ENCODE measurements at regions not wholly inside any gene's neighbourhood (a gene's known extent, or its start where the extent isn't known, plus 50 kb on each side); places are given as distances from the start of the nearest gene placed in this dataset.

- no peak for DNase-seq
Observed at GRCh38 chr2:5845798-5846330, 153.7 kb downstream of the SOX11 start.

DNA sequence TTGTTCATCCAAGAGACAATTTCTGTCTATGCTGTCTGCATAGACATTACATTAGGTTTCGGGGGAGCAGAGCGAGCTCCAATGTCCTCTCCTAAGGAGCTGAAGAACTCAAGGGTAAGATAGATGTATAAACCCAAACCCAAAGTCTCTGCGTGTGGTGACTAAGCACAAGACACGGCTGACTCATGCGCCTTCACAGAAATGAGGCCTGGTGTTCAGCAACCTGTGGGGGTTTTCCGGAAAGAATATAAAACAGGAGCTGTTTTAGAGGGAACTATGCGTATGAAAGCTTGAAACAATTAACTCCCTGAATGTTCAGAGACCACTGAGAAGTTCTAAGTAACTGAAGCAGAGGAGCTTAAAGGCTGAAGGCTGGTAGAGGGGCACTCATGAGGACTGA lies 154.7 kb downstream of the SOX11 start:
- no peak for DNase-seq

GRCh38 chr2:5849562-5849961 lies 157.4 kb downstream of the SOX11 start:
- no peak for DNase-seq

- DNase-seq, result no peak
Observed at GRCh38 chr2:5851410-5851809, 159.2 kb downstream of the SOX11 start.

DNA sequence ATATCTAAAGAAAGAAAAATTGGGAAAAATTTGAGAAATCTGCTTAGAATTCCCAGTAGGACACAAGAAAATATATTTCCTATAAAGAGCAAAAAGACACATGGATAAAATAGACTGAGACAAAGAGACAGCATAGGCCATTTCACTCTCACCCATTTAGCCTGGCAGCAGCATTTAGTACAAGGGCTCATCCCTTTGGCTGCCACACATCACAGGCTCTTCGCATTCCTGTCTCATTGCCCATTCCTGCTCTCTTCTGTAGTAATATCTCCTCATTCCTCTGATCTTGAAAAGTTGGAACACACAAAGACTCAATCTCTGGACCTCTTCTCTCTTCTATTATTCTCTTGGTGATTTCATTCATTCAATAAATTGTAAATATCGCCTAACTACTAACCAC lies 162.6 kb downstream of the SOX11 start:
- no peak for DNase-seq

GRCh38 chr2:5867056-5867455 lies 174.9 kb downstream of the SOX11 start:
- DNase-seq, result no peak

GRCh38 chr2:5868931-5869330 lies 176.7 kb downstream of the SOX11 start:
- no peak for DNase-seq

- DNase-seq, result no peak
Observed at GRCh38 chr2:5869936-5870335, 177.8 kb downstream of the SOX11 start.

DNA sequence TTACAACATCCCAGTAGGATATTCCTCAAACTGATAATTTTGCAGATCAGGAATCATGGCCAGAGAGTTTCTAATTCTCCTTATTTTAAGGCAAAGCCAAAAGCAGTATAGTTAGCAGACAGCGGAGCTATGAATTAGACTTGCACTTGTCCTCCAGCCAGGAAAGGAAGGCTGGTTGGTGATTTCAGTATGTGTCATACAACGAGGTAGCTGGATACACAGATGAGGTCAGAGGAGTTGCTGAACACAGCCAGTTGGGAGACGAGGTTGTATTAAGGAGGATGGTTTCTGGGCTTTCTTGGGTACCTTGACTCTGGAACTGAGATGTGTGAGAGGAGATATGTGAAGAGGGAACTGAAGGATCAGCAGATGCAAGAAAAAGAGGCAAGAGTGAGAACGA lies 185.2 kb downstream of the SOX11 start:
- no peak for DNase-seq

DNA sequence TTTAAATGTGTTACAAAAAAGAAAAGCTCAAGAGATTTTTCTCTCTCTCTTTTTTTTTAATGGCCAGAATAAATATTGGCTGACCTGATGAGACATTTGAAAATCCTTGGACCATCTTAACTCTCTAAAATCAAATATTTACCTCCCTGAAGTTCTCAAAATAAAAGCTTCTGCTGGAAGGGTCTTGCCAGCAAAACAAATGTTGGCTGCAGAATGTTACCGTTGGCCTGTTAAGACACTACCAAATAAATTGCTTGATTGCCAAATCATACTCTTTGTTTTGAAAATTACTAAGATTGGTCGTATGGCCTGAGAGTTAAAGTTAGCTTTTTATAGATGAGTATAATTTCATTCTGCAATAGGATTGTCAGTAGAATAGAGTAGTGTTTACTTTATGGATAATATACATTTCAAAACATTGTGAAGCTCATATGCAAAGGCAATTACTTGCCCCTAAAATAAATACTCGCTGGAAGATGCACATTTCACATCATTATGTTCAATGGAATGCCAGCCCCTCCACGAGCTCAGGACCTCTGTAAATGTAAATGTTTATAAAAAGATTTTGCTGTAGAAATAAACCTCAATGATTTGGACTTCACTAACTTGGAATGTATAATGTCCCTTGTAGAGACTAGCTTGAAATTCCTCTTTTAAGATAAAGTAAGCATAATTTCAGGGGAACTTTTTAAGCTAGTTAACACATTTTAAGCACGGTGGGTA lies 193.4 kb downstream of the SOX11 start:
- DNase-seq, result no peak

DNA sequence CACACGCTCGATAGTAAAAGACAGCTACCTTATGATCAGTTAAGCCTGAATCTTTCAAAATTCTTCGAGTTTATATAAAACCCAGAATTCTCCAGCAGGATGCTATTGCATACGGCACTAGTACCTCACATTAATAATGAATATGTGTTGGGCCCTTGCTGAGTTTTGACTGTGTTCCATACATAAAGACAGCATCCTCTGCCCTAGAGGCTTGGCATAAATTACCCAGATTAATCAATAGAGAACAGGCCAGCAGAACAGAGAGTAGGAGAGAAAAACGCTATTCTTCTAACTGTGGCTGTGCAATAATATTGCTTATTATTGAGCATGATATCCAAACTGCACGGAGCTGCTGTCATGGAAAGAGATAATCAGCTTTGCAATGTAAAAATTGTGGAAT lies 194.3 kb downstream of the SOX11 start:
- DNase-seq, result no peak

DNA sequence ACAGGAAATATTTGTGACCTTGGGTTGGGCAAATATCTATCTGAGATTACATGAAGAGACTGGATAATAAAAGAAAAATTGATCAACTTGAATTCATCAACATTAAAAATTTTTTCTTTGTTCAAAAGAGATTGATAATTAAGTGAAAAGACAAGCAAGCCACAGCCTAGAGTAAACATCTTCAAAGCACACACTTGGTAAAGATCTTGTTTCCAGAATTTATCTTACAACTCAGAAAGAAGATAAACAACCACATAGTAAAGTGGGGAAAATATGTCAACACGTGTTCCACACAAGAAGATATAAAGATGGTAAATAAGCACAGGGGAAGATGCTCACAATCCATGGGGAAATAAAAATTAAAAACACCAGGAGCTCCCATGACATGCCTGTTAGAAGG lies 195.9 kb downstream of the SOX11 start:
- DNase-seq, result no peak

DNA sequence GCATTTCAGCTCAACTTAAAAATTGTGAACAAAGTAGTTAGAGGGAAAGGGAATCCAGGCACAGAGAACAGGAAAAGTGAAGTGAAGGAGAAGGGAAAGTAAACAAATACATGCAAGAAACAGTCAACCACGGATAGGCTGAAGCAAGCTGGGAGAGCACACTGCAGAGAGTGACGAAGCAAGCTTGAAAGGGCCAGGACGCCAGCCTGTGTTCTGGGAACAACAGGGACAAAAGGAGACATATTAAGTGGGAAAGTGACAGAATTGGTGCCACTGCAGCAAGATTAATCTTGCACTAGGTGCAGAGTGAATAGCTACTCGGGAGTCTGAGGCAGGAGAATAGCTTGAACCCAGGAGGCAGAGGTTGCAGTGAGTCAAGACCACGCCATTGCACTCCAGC lies 197.3 kb downstream of the SOX11 start:
- no peak for DNase-seq

DNA sequence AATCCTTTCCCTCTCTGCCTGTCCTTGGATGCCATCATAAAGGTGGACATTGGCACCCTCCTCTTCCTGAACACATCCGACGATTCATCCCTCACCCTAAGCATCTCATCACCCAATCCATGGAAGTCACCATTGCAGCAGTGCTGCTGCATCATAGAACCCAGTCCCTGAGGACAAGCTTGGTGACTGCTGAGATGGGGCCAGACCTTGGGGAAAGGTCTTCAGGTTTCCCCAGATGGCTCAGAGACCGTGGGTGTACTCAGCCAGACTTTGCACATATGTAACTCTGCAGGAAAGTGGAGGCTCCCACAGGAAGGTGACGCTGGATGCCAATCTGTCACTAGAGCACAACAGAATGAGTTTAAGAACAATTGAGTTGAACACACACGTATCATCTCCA lies 202.2 kb downstream of the SOX11 start:
- DNase-seq, result no peak

DNA sequence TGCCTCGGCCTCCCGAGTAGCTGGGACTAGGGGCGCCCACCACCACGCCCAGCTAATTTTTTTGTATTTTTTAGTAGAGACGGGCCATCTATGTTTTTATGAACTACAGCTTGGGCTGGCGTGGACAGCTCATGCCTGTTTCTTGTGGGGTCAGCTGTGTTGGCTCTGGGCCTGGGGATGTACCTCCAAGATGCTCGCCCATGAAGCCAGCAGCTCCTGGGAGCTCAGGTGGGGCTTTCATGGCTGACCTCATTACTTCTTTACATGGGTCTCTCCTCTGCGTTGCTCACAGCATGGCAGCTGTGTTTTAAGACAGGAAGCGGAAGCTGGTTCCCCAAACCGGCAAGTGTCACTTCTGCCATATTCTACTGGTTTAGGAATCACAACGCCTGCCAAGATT lies 203.1 kb downstream of the SOX11 start:
- DNase-seq, result no peak

DNA sequence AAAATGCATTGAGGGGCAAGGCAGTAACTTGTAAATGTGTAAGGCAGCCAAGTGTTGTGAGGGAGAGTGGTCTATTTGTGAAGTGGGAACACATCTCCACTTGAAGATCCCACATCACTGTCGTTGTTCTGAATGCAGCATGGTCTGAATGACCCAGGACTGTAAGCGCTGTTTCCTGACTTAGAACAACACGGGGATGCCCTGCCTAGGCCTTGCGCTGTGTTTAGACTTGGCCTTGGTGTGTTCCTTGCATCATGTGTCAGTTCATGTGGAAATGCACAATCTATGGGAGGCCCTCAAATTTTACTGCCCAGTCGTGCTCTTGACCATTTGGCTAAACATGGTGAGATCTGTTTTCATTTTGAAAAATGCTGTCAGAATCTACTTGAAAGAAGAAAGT lies 205.1 kb downstream of the SOX11 start:
- no peak for DNase-seq

DNA sequence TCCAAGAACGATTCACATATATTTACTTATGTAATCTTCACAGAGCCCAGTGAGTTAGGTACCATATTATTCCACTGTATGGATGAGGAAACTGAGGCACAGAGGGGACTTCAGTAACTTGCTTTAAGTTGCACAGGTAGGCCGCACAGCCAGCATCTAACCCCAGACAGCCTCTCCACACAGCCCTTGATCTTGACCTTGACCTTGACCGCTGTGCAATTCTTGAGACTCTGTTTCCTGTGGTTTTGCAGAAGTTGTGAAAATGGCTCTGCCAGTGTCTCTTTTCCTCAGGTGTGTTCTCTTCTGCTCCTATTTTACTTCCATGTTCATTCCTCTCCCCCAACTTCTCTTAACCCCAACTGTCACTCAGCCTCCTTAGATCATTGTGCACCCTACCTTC lies 206.5 kb downstream of the SOX11 start:
- DNase-seq, result no peak

GRCh38 chr2:5905661-5906060 lies 213.5 kb downstream of the SOX11 start:
- no peak for DNase-seq

GRCh38 chr2:5908071-5908470 lies 215.9 kb downstream of the SOX11 start:
- DNase-seq, result no peak

GRCh38 chr2:5911718-5912117 lies 219.5 kb downstream of the SOX11 start:
- no peak for DNase-seq

GRCh38 chr2:5913711-5914395 lies 221.7 kb downstream of the SOX11 start:
- no peak for DNase-seq

GRCh38 chr2:5914811-5915611 lies 222.8 kb downstream of the SOX11 start:
- no peak for DNase-seq

- DNase-seq, result no peak
Observed at GRCh38 chr2:5915881-5916310, 223.7 kb downstream of the SOX11 start.
